AG04450 (cell line): ENCODE measurements at regions not wholly inside any gene's neighbourhood (a gene's known extent, or its start where the extent isn't known, plus 50 kb on each side); places are given as distances from the start of the nearest gene placed in this dataset.

Experiments
- CTCF ChIA-PET: fragments of 300-600, 350-600 bp; formaldehyde crosslinking; extraction: SDS; loops from one replicate; lab custom pipeline; 2022; ENCODE audit warnings: antibody characterized with exemption, inconsistent platforms; lab: Charles Lee
- POLR2A ChIA-PET: fragments of 350-600 bp; formaldehyde crosslinking; extraction: SDS; loops from one replicate; lab custom pipeline; 2021; ENCODE audit warnings: antibody characterized with exemption, inconsistent platforms; lab: Yijun Ruan, JAX
- DNase-seq: peaks from one replicate; pipeline ENCODE4 v3.0.0-alpha.2; 2011; ENCODE audit warnings: low read depth, low spot score
- H3K27ac ChIP-seq: one replicate; pipeline ENCODE4 v1.5.1; 2012; ENCODE audit warnings: low read depth, low read length, control low read depth
- H3K27me3 ChIP-seq: one replicate; pipeline ENCODE4 v1.6.0; 2012; ENCODE audit warnings: low read length; ENCODE audit not compliant: control insufficient read depth, insufficient read depth
- H3K4me3 ChIP-seq: 2 replicates; pipeline ENCODE4 v1.5.1; 2011; ENCODE audit warnings: mild to moderate bottlenecking, low read depth, low read length, control low read depth
- H3K9me3 ChIP-seq: 2 replicates; pipeline ENCODE4 v1.5.1; 2012; ENCODE audit warnings: low read length; ENCODE audit not compliant: control insufficient read depth, insufficient read depth
- CTCF ChIP-seq: IDR thresholded peaks from 2 replicates; pipeline ENCODE4 v1.5.1; 2011; ENCODE audit warnings: low read depth, low read length, control low read depth, inconsistent platforms

DNA sequence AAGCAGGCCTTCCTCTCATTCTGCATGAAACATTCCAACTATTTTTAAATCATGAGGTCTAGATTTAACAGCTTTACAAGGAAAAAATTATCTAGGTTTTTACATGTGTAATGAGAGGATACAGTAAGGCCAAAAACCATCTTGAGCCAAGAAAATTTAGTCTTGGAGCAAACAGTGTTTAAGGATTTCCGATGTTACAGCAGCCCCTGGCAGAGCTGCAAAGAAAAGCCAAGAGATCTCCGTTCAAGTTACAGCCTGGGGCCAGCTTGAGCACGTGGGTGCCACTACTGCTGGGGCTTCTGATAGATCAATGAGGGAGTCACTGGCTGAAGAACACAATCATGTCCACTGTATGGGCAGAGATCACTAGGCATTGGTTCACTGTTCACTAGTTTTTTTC lies 156.2 kb downstream of the EVX1 start:
- DNase-seq: no peak
- peaks cover 14% of the 10 kb centered on the region for H3K27me3 ChIP-seq
- ChIA-PET CTCF (no interaction called here), POLR2A (no interaction called here)
- no peaks in the 10 kb centered on the region for H3K9me3 ChIP-seq
- TF ChIP-seq CTCF: no peak
- no peak overlapping the region for H3K4me3 ChIP-seq
- H3K27ac ChIP-seq: no peak overlapping the region

DNA sequence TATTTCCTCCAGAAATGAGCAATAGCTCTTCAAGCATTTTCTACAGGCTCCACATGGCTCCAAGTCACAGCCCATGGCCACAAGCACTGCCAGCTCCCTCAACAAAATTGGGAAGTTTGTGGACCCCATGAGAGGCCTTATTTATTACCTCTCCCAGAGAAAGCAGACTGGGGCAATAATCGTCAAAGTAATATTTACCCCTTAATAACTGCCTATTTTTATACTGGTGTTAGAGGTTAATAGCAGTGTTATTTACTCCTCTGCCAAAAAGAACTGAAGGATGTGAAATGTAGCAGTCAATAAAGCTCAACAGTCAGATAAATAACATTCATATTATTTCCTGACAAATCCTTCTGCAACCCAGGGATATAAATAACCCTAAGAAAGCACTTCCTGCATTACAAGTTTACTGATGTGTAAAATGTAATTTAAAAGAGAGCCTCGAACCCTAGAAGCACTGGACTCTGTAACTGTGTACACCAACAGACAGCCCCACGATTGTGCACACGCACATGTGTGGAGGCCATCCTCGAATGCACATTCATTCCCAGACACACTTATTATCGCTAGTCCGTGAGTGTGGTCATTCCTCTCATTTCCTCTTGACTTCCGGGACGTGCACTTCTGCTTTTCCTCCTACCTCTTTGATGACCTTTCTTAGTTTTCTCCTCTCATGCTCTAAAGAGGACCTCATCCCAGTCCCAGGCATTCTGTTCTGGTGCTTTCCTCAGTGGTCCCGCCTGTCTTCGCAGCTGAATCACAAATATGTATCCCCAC lies 157.4 kb downstream of the EVX1 start:
- POLR2A ChIA-PET: no interaction called here
- Histone ChIP-seq H3K9me3 (no peaks in the 10 kb centered on the region), H3K4me3 (no peak overlapping the region), H3K27me3 (peaks cover 8% of the 10 kb centered on the region), H3K27ac (no peak overlapping the region)
- CTCF ChIA-PET: no interaction called here
- no peak for TF ChIP-seq CTCF
- no peak for DNase-seq

DNA sequence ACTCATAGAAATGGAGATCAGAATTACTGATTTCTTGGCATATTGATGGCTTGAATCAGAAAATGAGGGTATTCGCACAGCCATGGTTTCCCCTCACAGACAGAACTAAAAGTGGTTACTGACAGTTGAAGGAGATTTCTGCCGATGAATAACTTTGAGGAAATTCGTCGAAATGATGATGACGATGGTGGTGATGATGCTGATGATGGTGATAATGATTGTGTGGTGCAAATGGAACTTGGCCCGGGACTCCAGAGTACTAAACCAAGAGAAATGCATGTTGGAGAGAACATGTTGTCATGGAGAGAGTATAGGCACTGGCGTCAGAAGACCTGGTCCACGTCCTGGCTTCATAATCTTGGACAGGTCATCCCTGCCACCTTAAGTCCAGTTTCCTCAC lies 163.2 kb downstream of the EVX1 start:
- no peak for DNase-seq
- ChIA-PET CTCF (no interaction called here), POLR2A (no interaction called here)
- Histone ChIP-seq H3K27ac (no peak overlapping the region), H3K27me3 (peaks cover 6% of the 10 kb centered on the region), H3K4me3 (no peak overlapping the region), H3K9me3 (no peaks in the 10 kb centered on the region)
- no peak for TF ChIP-seq CTCF

DNA sequence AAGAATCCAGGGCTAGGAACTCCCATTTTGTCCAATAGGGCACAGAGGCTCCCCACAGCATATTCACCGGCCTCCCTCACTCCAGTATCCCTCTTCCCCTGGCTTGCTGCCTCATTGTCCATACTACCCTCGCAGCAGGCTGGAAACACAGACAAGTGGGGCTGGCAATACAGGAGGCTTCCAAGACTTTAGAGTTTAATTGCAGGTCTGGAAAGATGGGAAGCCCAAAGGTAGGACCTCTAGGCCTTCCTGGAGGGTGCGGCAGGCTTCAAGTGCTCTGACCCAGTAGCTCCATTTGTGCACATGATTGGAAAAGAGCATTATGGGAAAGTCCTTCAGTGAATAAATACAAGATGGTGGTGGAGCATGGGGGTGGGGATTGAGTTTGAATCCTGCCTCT lies 166.7 kb downstream of the EVX1 start:
- Histone ChIP-seq H3K4me3 (no peak overlapping the region), H3K27me3 (peaks cover 17% of the 10 kb centered on the region), H3K9me3 (no peaks in the 10 kb centered on the region), H3K27ac (no peak overlapping the region)
- no peak for TF ChIP-seq CTCF
- POLR2A ChIA-PET: no interaction called here
- no peak for DNase-seq
- CTCF ChIA-PET: no interaction called here

DNA sequence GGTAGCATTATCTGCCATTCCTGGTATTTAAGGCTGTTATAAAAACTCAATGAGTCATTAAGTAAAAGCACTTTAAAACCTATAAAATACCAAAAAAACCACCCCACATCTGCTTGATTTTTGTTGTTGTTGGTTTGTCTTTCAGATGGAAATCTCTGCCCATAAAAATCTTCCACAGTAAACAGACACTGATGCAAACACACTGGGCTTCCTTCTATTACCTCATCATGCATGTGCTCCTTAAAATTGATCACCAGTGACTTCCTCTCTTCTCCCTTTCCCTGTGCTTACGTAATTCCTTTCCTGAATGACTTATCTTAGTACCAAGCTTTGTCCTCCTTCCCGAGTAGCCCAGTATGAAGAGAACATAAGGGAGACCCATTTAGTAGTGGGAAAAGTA lies 167.2 kb downstream of the EVX1 start:
- Histone ChIP-seq H3K4me3 (no peak overlapping the region), H3K27ac (no peak overlapping the region), H3K27me3 (peaks cover 18% of the 10 kb centered on the region), H3K9me3 (no peaks in the 10 kb centered on the region)
- ChIA-PET CTCF (no interaction called here), POLR2A (no interaction called here)
- TF ChIP-seq CTCF: no peak
- DNase-seq: no peak
